Endothelial cell of umbilical vein (primary cell): ENCODE measurements at regions not wholly inside any gene's neighbourhood (a gene's known extent, or its start where the extent isn't known, plus 50 kb on each side); places are given as distances from the start of the nearest gene placed in this dataset.

Experiments used
- BruUV-seq: library from RNA; stranded (reverse); fragments of 400-500 nt; replicated peaks from 2 replicates; lab custom pipeline; 2021; lab: Mats Ljungman, UMichigan
- CTCF ChIA-PET: fragments of 300-600, 350-600 bp; sonication (Branson Sonifier 250); formaldehyde crosslinking; loops from one replicate; lab custom pipeline; 2021; ENCODE audit warnings: antibody characterized with exemption, inconsistent platforms; lab: Charles Lee
- POLR2A ChIA-PET: fragments of 300-600, 350-600 bp; sonication (Branson Sonifier 250); formaldehyde crosslinking; loops from one replicate; lab custom pipeline; 2021; ENCODE audit warnings: antibody characterized with exemption, inconsistent platforms; lab: Charles Lee
- DNase-seq: peaks from one replicate; pipeline ENCODE4 v3.0.0-alpha.2; 2011; ENCODE audit warnings: low read depth, low spot score
- FAIRE-seq: peaks from 2 replicates; lab custom pipeline; 2011; peaks lifted over from hg19 to GRCh38; lab: Jason Lieb, UNC
- H2AFZ ChIP-seq: 2 replicates; pipeline ENCODE4 v1.6.0; 2012; ENCODE audit warnings: low read depth, low read length, control low read depth, inconsistent platforms
- H3K27ac ChIP-seq: 2 replicates; pipeline ENCODE4 v1.5.1; 2011; ENCODE audit warnings: low read depth, mild to moderate bottlenecking, control low read depth, low read length, moderate library complexity; ENCODE audit not compliant: insufficient read depth
- H3K27me3 ChIP-seq, 2 experiments: 2 replicates each; pipeline versions ENCODE4 v1.6.0 to v1.6.1; 2011; ENCODE audit warnings: low read length in 2 of 2, mixed read lengths in 1 of 2; ENCODE audit not compliant: control insufficient read depth in 2 of 2, insufficient read depth in 2 of 2
- H3K36me3 ChIP-seq, 2 experiments: 2 replicates in 1 of 2; 3 replicates in 1 of 2; pipeline ENCODE4 v1.5.1; 2011; ENCODE audit warnings: low read length in 2 of 2, mild to moderate bottlenecking in 1 of 2, moderate library complexity in 1 of 2; ENCODE audit not compliant: control insufficient read depth in 2 of 2, insufficient read depth in 2 of 2; ENCODE audit errors: extremely low read depth in 1 of 2
- H3K4me1 ChIP-seq: 3 replicates; pipeline ENCODE4 v1.5.1; 2011; ENCODE audit warnings: mild to moderate bottlenecking, low read length; ENCODE audit not compliant: control insufficient read depth, insufficient read depth; ENCODE audit errors: extremely low read depth
- H3K4me2 ChIP-seq: 2 replicates; pipeline ENCODE4 v1.6.1; 2011; ENCODE audit warnings: low read length, control low read depth, mixed read lengths; ENCODE audit not compliant: insufficient read depth
- H3K4me3 ChIP-seq, 3 experiments: fragments of 200-600 bp in 1 of 3; sonication (generic), shearing (Covaris generic) in 1 of 3; replicated peaks in 1 of 3; 2 replicates each; pipeline ENCODE4 v1.5.1; 2011 to 2016; ENCODE audit warnings: control low read depth in 3 of 3, low read length in 3 of 3, mild to moderate bottlenecking in 2 of 3, inconsistent platforms in 1 of 3, low read depth in 1 of 3, moderate library complexity in 1 of 3; ENCODE audit not compliant: insufficient read depth in 1 of 3
- H3K79me2 ChIP-seq: 2 replicates; pipeline ENCODE4 v1.6.0; 2012; ENCODE audit warnings: low read length, inconsistent platforms; ENCODE audit not compliant: control insufficient read depth, insufficient read depth
- H3K9ac ChIP-seq: replicated peaks from 2 replicates; pipeline ENCODE3; 2011; ENCODE audit warnings: low read length, control low read depth; ENCODE audit not compliant: insufficient read depth; ENCODE audit errors: extremely low read depth
- H3K9me1 ChIP-seq: replicated peaks from 3 replicates; pipeline ENCODE4 v1.6.0; 2011; ENCODE audit warnings: mild to moderate bottlenecking, low read length; ENCODE audit not compliant: control insufficient read depth, insufficient read depth; ENCODE audit errors: extremely low read depth
- H3K9me3 ChIP-seq: replicated peaks from 2 replicates; pipeline ENCODE4 v1.5.1; 2012; ENCODE audit warnings: low read length, inconsistent platforms; ENCODE audit not compliant: control insufficient read depth, insufficient read depth
- H4K20me1 ChIP-seq: replicated peaks from 2 replicates; pipeline ENCODE3; 2011; ENCODE audit warnings: mild to moderate bottlenecking, low read length; ENCODE audit not compliant: control insufficient read depth, insufficient read depth; ENCODE audit errors: extremely low read depth
- CTCF ChIP-seq, 2 donors: IDR thresholded peaks; 1 replicate in 1 of 2; 2 replicates in 1 of 2; pipeline ENCODE4 v1.5.1; 2011; ENCODE audit warnings: low read length in 2 of 2, mild to moderate bottlenecking in 2 of 2, moderate library complexity in 2 of 2, control low read depth in 1 of 2, inconsistent platforms in 1 of 2, low read depth in 1 of 2; ENCODE audit not compliant: insufficient read depth in 1 of 2; ENCODE audit errors: extremely low read depth in 1 of 2
- EZH2 ChIP-seq: IDR thresholded peaks from 2 replicates; pipeline ENCODE4 v1.6.1; 2012; ENCODE audit warnings: borderline replicate concordance, low read depth, mild to moderate bottlenecking, moderate library complexity, low read length, inconsistent platforms; ENCODE audit not compliant: severe bottlenecking
- FOS ChIP-seq: IDR thresholded peaks from 2 replicates; pipeline ENCODE4 v1.6.1; 2011; ENCODE audit warnings: mild to moderate bottlenecking, low read length, moderate library complexity, borderline replicate concordance; ENCODE audit not compliant: insufficient read depth
- GATA2 ChIP-seq: IDR thresholded peaks from 2 replicates; pipeline ENCODE4 v1.7.0; 2011; ENCODE audit warnings: low read depth, mild to moderate bottlenecking, moderate library complexity, mixed read lengths, low read length; ENCODE audit not compliant: insufficient read length, insufficient read depth
- JUN ChIP-seq: IDR thresholded peaks from 2 replicates; pipeline ENCODE4 v1.6.1; 2011; ENCODE audit warnings: borderline replicate concordance, low read depth; ENCODE audit not compliant: insufficient read length, insufficient read depth
- MAX ChIP-seq: IDR thresholded peaks from 2 replicates; pipeline ENCODE4 v1.6.1; 2011; ENCODE audit not compliant: insufficient read depth, insufficient read length
- MYC ChIP-seq: IDR thresholded peaks from one replicate; pipeline ENCODE4 v1.6.1; 2011; ENCODE audit warnings: mild to moderate bottlenecking, low read depth, low read length
- POLR2A ChIP-seq: IDR thresholded peaks from 2 replicates; pipeline ENCODE4 v1.6.1; 2012; ENCODE audit warnings: low read depth, mild to moderate bottlenecking, control low read depth, low read length
- POLR2AphosphoS5 ChIP-seq: IDR thresholded peaks from 2 replicates; pipeline ENCODE4 v1.6.1; 2012; ENCODE audit warnings: low read depth, mild to moderate bottlenecking, control low read depth, low read length, moderate library complexity; ENCODE audit not compliant: insufficient read depth
- dilution Hi-C: fragments of 300-500 bp; cut with MboI; formaldehyde crosslinking; loops from one replicate; pipeline ENCODE4 v1.15.0; 2019; ENCODE audit warnings: low sequenced_read_pairs; ENCODE audit not compliant: extremely low pct_ligation_motif_present
- intact Hi-C: fragments of 100-400 bp; cut with micrococcal nuclease; formaldehyde crosslinking; loops from one replicate; pipeline ENCODE4 v1.10.0; 2022

DNA sequence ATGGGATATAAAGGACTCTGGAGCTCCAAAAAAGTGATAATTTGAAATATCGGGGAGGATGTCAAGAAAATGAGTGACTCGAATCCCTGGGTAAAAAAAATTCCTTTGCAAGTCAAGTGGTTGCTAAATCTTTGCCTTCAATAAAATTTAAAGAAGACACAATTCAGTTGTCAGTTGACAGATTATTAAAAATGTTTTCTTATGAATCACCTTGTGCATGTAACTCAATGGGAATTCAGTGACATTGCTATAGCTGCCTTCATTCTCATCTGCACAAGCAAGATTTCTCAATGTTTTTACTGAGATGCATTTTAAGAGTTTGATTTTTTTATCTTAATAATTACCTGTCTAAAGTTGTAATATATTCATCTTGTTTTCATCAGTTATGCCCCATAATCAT is 264.0 kb upstream of the IL12A start:
- ChIA-PET CTCF (no interaction called here), POLR2A (no interaction called here)
- dilution Hi-C loops (no loop called here), intact Hi-C loops (loop anchor here (5.0 kb wide), 1 partner anchor 73 kb away; no protein-coding TSS in a partner anchor)
- Histone ChIP-seq H3K9me1 (no peaks in the 10 kb centered on the region), H3K27ac (no peak overlapping the region), H3K4me1 (peaks cover 27% of the 10 kb centered on the region), H2AFZ (no peak overlapping the region), H3K79me2 (no peaks in the 10 kb centered on the region), H3K4me2 (no peak overlapping the region), H3K4me3 (no peak overlapping the region), H3K27me3 (peaks cover 2 to 5% of the 10 kb centered on the region in 2 experiments), H4K20me1 (no peaks in the 10 kb centered on the region), H3K9me3 (no peaks in the 10 kb centered on the region), H3K36me3 (no peaks in the 10 kb centered on the region), H3K9ac (no peak overlapping the region)
- BruUV-seq = no TSS peak
- DNase-seq = no peak
- no peak for FAIRE-seq
- TF ChIP-seq MAX (no peak), EZH2 (no peak), POLR2AphosphoS5 (no peak), GATA2 (no peak), JUN (no peak), POLR2A (no peak), FOS (no peak), CTCF (IDR thresholded peaks at IDR 0.05; ENCODE audit: extremely low read depth in 1 of 2, insufficient read depth in 1 of 2, low read depth in 1 of 2, low read length in 2 of 2) (no peak), MYC (no peak)
